Spleen (tissue), 7 donors: ENCODE measurements at regions not wholly inside any gene's neighbourhood (a gene's known extent, or its start where the extent isn't known, plus 50 kb on each side); places are given as distances from the start of the nearest gene placed in this dataset.
"Not testable (repeated sequence)": the region's sequence is repeated elsewhere in the genome, so short reads cannot be mapped to it uniquely, and the experiment has no call there.

Experiments used
- POLR2A ChIP-seq, 3 donors: fragments of 450-650 bp; IDR thresholded peaks; one replicate each; pipeline ENCODE4 v1.5.1; 2017; ENCODE audit warnings: antibody characterized with exemption in 3 of 3, mild to moderate bottlenecking in 1 of 3
- POLR2AphosphoS5 ChIP-seq, 3 donors: sonication (generic); formaldehyde crosslinking; IDR thresholded peaks; one replicate each; pipeline ENCODE4 v1.5.1; 2017; ENCODE audit warnings: antibody characterized with exemption in 3 of 3
- TF ChIP-seq, protein P1 (sequence below), 11 experiments: fragments of 200-600 bp in 7 of 11; fragments of 450-650 bp in 4 of 11; sonication (generic) in 4 of 11; IDR thresholded peaks in 8 of 11; conservative IDR thresholded peaks in 3 of 11; 1 replicate in 7 of 11; 2 replicates in 4 of 11; pipeline versions ENCODE4 v1.4.0 to v1.8.0; 2016 to 2021; ENCODE audit warnings: antibody characterized with exemption in 11 of 11, inconsistent platforms in 4 of 11, mild to moderate bottlenecking in 1 of 11
- donor health status: DM: no; HTN: no; CAD: no; lungs with moderate emphysema.
- donor health status: DM: no; HTN: no; CAD: no.
- donor health status: DM: no; HTN: no; CAD: no.

DNA sequence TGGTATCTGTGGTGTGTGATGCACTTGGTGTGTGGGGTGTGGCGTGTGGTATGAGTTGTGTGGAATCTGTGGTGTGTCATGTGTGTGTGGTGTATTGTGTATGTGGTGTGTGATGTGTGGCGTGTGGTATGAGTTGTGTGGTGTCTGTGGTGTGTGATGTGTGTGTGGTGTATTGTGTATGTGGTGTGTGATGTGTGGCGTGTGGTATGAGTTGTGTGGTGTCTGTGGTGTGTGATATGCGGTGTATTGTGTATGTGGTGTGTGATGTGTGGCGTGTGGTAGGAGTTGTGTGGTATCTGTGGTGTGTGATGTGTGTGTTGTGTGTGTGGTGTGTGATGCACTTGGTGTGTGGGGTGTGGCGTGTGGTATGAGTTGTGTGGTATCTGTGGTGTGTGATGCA lies 271.7 kb upstream of the IRX1 start:
- TF ChIP-seq, protein P1, sequence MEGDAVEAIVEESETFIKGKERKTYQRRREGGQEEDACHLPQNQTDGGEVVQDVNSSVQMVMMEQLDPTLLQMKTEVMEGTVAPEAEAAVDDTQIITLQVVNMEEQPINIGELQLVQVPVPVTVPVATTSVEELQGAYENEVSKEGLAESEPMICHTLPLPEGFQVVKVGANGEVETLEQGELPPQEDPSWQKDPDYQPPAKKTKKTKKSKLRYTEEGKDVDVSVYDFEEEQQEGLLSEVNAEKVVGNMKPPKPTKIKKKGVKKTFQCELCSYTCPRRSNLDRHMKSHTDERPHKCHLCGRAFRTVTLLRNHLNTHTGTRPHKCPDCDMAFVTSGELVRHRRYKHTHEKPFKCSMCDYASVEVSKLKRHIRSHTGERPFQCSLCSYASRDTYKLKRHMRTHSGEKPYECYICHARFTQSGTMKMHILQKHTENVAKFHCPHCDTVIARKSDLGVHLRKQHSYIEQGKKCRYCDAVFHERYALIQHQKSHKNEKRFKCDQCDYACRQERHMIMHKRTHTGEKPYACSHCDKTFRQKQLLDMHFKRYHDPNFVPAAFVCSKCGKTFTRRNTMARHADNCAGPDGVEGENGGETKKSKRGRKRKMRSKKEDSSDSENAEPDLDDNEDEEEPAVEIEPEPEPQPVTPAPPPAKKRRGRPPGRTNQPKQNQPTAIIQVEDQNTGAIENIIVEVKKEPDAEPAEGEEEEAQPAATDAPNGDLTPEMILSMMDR (IDR thresholded peaks at IDR 0.05 in 8 of 11, conservative IDR thresholded peaks at IDR 0.05 in 3 of 11): not testable (repeated sequence)
- not testable (repeated sequence) for TF ChIP-seq POLR2AphosphoS5, POLR2A (IDR thresholded peaks at IDR 0.05)
